GM12878 (cell line): ENCODE measurements at regions not wholly inside any gene's neighbourhood (a gene's known extent, or its start where the extent isn't known, plus 50 kb on each side); places are given as distances from the start of the nearest gene placed in this dataset.

Experiments
- ATAC-seq: fragments of 200-7000 bp; cut with Tn5 transposase; 3 replicates; pipeline ENCODE4 v1.9.1; 2020; ENCODE audit warnings: mild to moderate bottlenecking, moderate library complexity
- BruUV-seq: library from RNA; stranded (reverse); fragments of 400-500 nt; replicated peaks from 2 replicates; lab custom pipeline; 2021; lab: Mats Ljungman, UMichigan
- CTCF ChIA-PET: fragments of 300-600 bp; sonication (Branson Sonifier 250); formaldehyde crosslinking; extraction: SDS; loops from one replicate; lab custom pipeline; 2021; ENCODE audit warnings: inconsistent platforms; lab: Yijun Ruan, JAX
- POLR2A ChIA-PET: fragments of 350-600 bp; formaldehyde crosslinking; extraction: SDS; loops from one replicate; lab custom pipeline; 2021; ENCODE audit warnings: inconsistent platforms; lab: Charles Lee
- RAD21 ChIA-PET: fragments of 300-600 bp; sonication (Branson Sonifier 250); formaldehyde crosslinking; loops from one replicate; lab custom pipeline; 2023; ENCODE audit warnings: antibody characterized with exemption; ENCODE audit not compliant: unreplicated experiment; lab: Charles Lee
- SMC1A ChIA-PET: fragments of 300-600 bp; sonication (Branson Sonifier 250); formaldehyde crosslinking; loops from one replicate; lab custom pipeline; 2023; ENCODE audit not compliant: unreplicated experiment, uncharacterized antibody; lab: Charles Lee
- DNase-seq: peaks from one replicate; pipeline ENCODE4 v3.0.0-alpha.2; 2011; ENCODE audit warnings: low read depth, low spot score
- FAIRE-seq: peaks from 3 replicates; lab custom pipeline; 2011; peaks lifted over from hg19 to GRCh38; lab: Jason Lieb, UNC
- H2AFZ ChIP-seq: 2 replicates; pipeline ENCODE4 v1.6.0; 2011; ENCODE audit warnings: low read depth, low read length, control low read depth; ENCODE audit not compliant: control insufficient read depth
- H3K27ac ChIP-seq: 2 replicates; pipeline ENCODE4 v1.5.1; 2011; ENCODE audit warnings: control low read depth; ENCODE audit not compliant: control insufficient read depth, insufficient read depth
- H3K27me3 ChIP-seq, 2 experiments: replicated peaks in 1 of 2; 2 replicates each; pipeline versions ENCODE4 v1.6.0 to v1.6.1; 2011; ENCODE audit warnings: low read length in 1 of 2; ENCODE audit not compliant: control insufficient read depth in 2 of 2, insufficient read depth in 2 of 2
- H3K36me3 ChIP-seq, 2 experiments: 2 replicates each; pipeline ENCODE4 v1.5.1; 2011; ENCODE audit warnings: low read length in 1 of 2; ENCODE audit not compliant: control insufficient read depth in 2 of 2, insufficient read depth in 2 of 2
- H3K4me1 ChIP-seq: 2 replicates; pipeline ENCODE4 v1.6.1; 2011; ENCODE audit warnings: mild to moderate bottlenecking, low read length, moderate library complexity, mixed read lengths; ENCODE audit not compliant: control insufficient read depth, insufficient read depth
- H3K4me2 ChIP-seq: 2 replicates; pipeline ENCODE4 v1.6.0; 2011; ENCODE audit warnings: control low read depth; ENCODE audit not compliant: control insufficient read depth, insufficient read depth
- H3K4me3 ChIP-seq: fragments of 200-600 bp; sonication (generic); 2 replicates; pipeline ENCODE4 v1.5.1; 2016
- H3K79me2 ChIP-seq: 2 replicates; pipeline ENCODE4 v1.6.0; 2011; ENCODE audit warnings: low read length; ENCODE audit not compliant: control insufficient read depth, insufficient read depth
- H3K9ac ChIP-seq: 2 replicates; pipeline ENCODE4 v1.8.0; 2011; ENCODE audit warnings: low read length, control low read depth, mixed read lengths; ENCODE audit not compliant: control insufficient read depth, insufficient read depth
- H3K9me3 ChIP-seq: replicated peaks from 3 replicates; pipeline ENCODE4 v1.5.1; 2011; ENCODE audit warnings: mild to moderate bottlenecking, low read length; ENCODE audit not compliant: control insufficient read depth, insufficient read depth
- H4K20me1 ChIP-seq: 2 replicates; pipeline ENCODE4 v1.6.0; 2011; ENCODE audit not compliant: control insufficient read depth, insufficient read depth
- FOXM1 ChIP-seq: IDR thresholded peaks from 2 replicates; pipeline ENCODE4 v1.6.1; 2012; ENCODE audit warnings: low read depth, mild to moderate bottlenecking, inconsistent platforms, low read length, moderate library complexity
- HDAC6 ChIP-seq: fragments of 200-600 bp; sonication (generic); IDR thresholded peaks from one replicate; pipeline ENCODE4 v1.8.0; 2017; ENCODE audit warnings: antibody characterized with exemption; ENCODE audit not compliant: unreplicated experiment
- IKZF2 ChIP-seq, 2 experiments: fragments of 450-650 bp; IDR thresholded peaks; 2 replicates each; pipeline ENCODE4 v1.6.1; 2017; ENCODE audit warnings: mild to moderate bottlenecking in 2 of 2, moderate library complexity in 2 of 2
- MTA2 ChIP-seq: fragments of 450-650 bp; IDR thresholded peaks from 2 replicates; pipeline ENCODE4 v1.6.1; 2016; ENCODE audit warnings: low read depth, mild to moderate bottlenecking, moderate library complexity
- MXI1 ChIP-seq: fragments of 150-350 bp; IDR thresholded peaks from 2 replicates; pipeline ENCODE4 v1.6.1; 2011; ENCODE audit warnings: low read depth, mild to moderate bottlenecking, inconsistent platforms, low read length, improper control_type of control experiment
- RB1 ChIP-seq: fragments of 450-650 bp; formaldehyde crosslinking; IDR thresholded peaks from 2 replicates; pipeline ENCODE4 v1.6.1; 2017; ENCODE audit warnings: mild to moderate bottlenecking, borderline replicate concordance
- RFX5 ChIP-seq: IDR thresholded peaks from 2 replicates; pipeline ENCODE4 v1.6.1; 2011; ENCODE audit warnings: low read depth, low read length, improper control_type of control experiment
- SMARCA5 ChIP-seq: fragments of 450-650 bp; IDR thresholded peaks from 2 replicates; pipeline ENCODE4 v1.6.1; 2017; ENCODE audit warnings: mild to moderate bottlenecking
- WGBS: methylation state at CpG from one replicate; pipeline ENCODE4 v1.1.6; 2016; ENCODE audit warnings: low lambda C conversion rate; ENCODE audit not compliant: insufficient replicate concordance, insufficient coverage; ENCODE audit errors: missing lambda C conversion rate; 5-methylcytosine and 5-hydroxymethylcytosine counted together
- in situ Hi-C: fragments of 300-500 bp; cut with MboI; formaldehyde crosslinking; loops from 9 replicates; pipeline ENCODE4 v1.14.3; 2018; ENCODE audit warnings: mixed read lengths
- intact Hi-C: fragments of 100-400 bp; cut with micrococcal nuclease; formaldehyde crosslinking; loops from one replicate; pipeline ENCODE4 v1.14.2; 2022; ENCODE audit not compliant: unreplicated experiment
- TF ChIP-seq, protein P1 (sequence below): fragments of 450-650 bp; IDR thresholded peaks from 2 replicates; pipeline ENCODE4 v1.6.1; 2017; ENCODE audit warnings: mild to moderate bottlenecking
- TF ChIP-seq, protein P2 (sequence below): IDR thresholded peaks from 2 replicates; pipeline ENCODE4 v1.6.1; 2011; ENCODE audit warnings: borderline replicate concordance, low read depth, mild to moderate bottlenecking, moderate library complexity, low read length; ENCODE audit not compliant: insufficient read depth, poor library complexity, severe bottlenecking
- TF ChIP-seq, protein P3 (sequence below): IDR thresholded peaks from 2 replicates; pipeline ENCODE4 v1.6.1; 2011; ENCODE audit warnings: low read depth, mild to moderate bottlenecking, low read length, moderate library complexity, borderline replicate concordance; ENCODE audit errors: extremely low read depth

- ChIA-PET POLR2A (no interaction called here), RAD21 (no interaction called here), SMC1A (no interaction called here), CTCF (no interaction called here)
- Histone ChIP-seq H3K79me2 (no peaks in the 10 kb centered on the region), H3K4me2 (no peak overlapping the region), H3K9me3 (no peaks in the 10 kb centered on the region), H3K27ac (no peak overlapping the region), H3K9ac (no peak overlapping the region), H3K36me3 (no peaks in the 10 kb centered on the region), H3K4me3 (no peak overlapping the region), H3K4me1 (no peaks in the 10 kb centered on the region), H4K20me1 (no peaks in the 10 kb centered on the region), H3K27me3 (no peaks in the 10 kb centered on the region; a peak in 1 of 4 replicates), H2AFZ (no peak overlapping the region)
- FAIRE-seq (no peak), DNase-seq (no peak), ATAC-seq (no peak)
- in situ Hi-C loops (no loop called here), intact Hi-C loops (no loop called here)
- BruUV-seq: no TSS peak
- WGBS: 43% methylated on average over 2 of the region's 2 CpGs
- TF ChIP-seq, protein P1, sequence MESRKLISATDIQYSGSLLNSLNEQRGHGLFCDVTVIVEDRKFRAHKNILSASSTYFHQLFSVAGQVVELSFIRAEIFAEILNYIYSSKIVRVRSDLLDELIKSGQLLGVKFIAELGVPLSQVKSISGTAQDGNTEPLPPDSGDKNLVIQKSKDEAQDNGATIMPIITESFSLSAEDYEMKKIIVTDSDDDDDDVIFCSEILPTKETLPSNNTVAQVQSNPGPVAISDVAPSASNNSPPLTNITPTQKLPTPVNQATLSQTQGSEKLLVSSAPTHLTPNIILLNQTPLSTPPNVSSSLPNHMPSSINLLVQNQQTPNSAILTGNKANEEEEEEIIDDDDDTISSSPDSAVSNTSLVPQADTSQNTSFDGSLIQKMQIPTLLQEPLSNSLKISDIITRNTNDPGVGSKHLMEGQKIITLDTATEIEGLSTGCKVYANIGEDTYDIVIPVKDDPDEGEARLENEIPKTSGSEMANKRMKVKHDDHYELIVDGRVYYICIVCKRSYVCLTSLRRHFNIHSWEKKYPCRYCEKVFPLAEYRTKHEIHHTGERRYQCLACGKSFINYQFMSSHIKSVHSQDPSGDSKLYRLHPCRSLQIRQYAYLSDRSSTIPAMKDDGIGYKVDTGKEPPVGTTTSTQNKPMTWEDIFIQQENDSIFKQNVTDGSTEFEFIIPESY: no peak
- TF ChIP-seq MTA2: no peak
- TF ChIP-seq RB1: no peak
- no peak for TF ChIP-seq FOXM1
- no peak for TF ChIP-seq SMARCA5
- TF ChIP-seq MXI1: no peak
- TF ChIP-seq HDAC6: no peak
- TF ChIP-seq IKZF2 (IDR thresholded peaks at IDR 0.05): no peak
- TF ChIP-seq, protein P2, sequence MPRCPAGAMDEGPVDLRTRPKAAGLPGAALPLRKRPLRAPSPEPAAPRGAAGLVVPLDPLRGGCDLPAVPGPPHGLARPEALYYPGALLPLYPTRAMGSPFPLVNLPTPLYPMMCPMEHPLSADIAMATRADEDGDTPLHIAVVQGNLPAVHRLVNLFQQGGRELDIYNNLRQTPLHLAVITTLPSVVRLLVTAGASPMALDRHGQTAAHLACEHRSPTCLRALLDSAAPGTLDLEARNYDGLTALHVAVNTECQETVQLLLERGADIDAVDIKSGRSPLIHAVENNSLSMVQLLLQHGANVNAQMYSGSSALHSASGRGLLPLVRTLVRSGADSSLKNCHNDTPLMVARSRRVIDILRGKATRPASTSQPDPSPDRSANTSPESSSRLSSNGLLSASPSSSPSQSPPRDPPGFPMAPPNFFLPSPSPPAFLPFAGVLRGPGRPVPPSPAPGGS: no peak
- TF ChIP-seq, protein P3, sequence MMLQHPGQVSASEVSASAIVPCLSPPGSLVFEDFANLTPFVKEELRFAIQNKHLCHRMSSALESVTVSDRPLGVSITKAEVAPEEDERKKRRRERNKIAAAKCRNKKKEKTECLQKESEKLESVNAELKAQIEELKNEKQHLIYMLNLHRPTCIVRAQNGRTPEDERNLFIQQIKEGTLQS: no peak
- TF ChIP-seq RFX5: no peak
These were observed 544.1 kb downstream of the TUSC7 start for GRCh38 chr3:117253636-117254035.
